ENCODE measurements at regions not wholly inside any gene's neighbourhood (a gene's known extent, or its start where the extent isn't known, plus 50 kb on each side); places are given as distances from the start of the nearest gene placed in this dataset.

DNA sequence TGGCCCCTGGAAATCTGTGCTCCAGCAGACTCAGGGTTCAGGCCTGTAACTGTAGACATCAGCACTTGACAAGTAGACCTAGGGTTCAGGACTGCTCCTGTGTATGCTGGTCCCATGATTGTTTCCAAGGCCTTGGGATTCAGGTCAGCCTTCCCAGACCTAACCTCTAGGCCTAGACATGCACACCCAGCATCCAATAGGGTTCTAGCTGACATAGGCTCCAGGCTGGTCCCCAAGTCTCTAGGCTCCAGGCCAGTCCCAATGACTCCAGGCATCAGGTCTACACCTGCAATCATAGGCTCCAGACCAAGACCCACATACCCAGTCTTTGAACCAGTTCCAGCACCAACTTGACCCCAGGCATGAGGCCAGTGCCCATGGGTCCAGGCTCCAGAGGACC is 166.2 kb upstream of the GRIA4 start:
- Histone ChIP-seq H3K9me3 (ENCODE audit: insufficient read depth, low read length, severe bottlenecking) (peaks cover 10% of the 10 kb centered on the region), H3K4me3 (ENCODE audit: low read depth in 1 of 2, low read length in 2 of 2) (no peak overlapping the region), H3K27me3 (ENCODE audit: insufficient read depth, low read length, poor library complexity) (no peaks in the 10 kb centered on the region), H3K36me3 (ENCODE audit: insufficient read depth, low read length) (no peaks in the 10 kb centered on the region), H3K27ac (ENCODE audit: low read length) (no peak overlapping the region), H2AFZ (ENCODE audit: low read depth, low read length) (no peak overlapping the region), H3K9ac (ENCODE audit: low read depth, low read length) (no peak overlapping the region), H3K4me2 (ENCODE audit: insufficient read depth, low read length) (no peak overlapping the region), H3K4me1 (ENCODE audit: insufficient read depth, low read length) (no peaks in the 10 kb centered on the region), H4K20me1 (ENCODE audit: insufficient read depth, low read length) (no peaks in the 10 kb centered on the region), H3K79me2 (ENCODE audit: insufficient read depth, low read length) (no peaks in the 10 kb centered on the region)
- no peak for ATAC-seq (ENCODE audit: insufficient read depth, low read depth)
- TF ChIP-seq EZH2 (IDR thresholded peaks at IDR 0.05; ENCODE audit: borderline replicate concordance, low read depth, low read length, severe bottlenecking) (no peak), CTCF (IDR thresholded peaks at IDR 0.05; ENCODE audit: borderline replicate concordance, extremely low read depth, low read length, poor library complexity, severe bottlenecking) (no peak)
- DNase-seq: no peak

- H3K4me3 ChIP-seq (ENCODE audit: low read depth in 1 of 2, low read length in 2 of 2): no peak overlapping the region
- DNase-seq: no peak
- no peak overlapping the region for H3K9ac ChIP-seq (ENCODE audit: low read depth, low read length)
- no peak overlapping the region for H3K4me2 ChIP-seq (ENCODE audit: insufficient read depth, low read length)
- no peaks in the 10 kb centered on the region for H3K27me3 ChIP-seq (ENCODE audit: insufficient read depth, low read length, poor library complexity)
- no peak overlapping the region for H3K27ac ChIP-seq (ENCODE audit: low read length)
- no peaks in the 10 kb centered on the region for H3K4me1 ChIP-seq (ENCODE audit: insufficient read depth, low read length)
- H3K36me3 ChIP-seq (ENCODE audit: insufficient read depth, low read length): no peaks in the 10 kb centered on the region
- H4K20me1 ChIP-seq (ENCODE audit: insufficient read depth, low read length): no peaks in the 10 kb centered on the region
- no peaks in the 10 kb centered on the region for H3K9me3 ChIP-seq (ENCODE audit: insufficient read depth, low read length, severe bottlenecking)
- TF ChIP-seq CTCF (IDR thresholded peaks at IDR 0.05; ENCODE audit: borderline replicate concordance, extremely low read depth, low read length, poor library complexity, severe bottlenecking) (no peak), EZH2 (IDR thresholded peaks at IDR 0.05; ENCODE audit: borderline replicate concordance, low read depth, low read length, severe bottlenecking) (no peak)
- ATAC-seq (ENCODE audit: insufficient read depth, low read depth): no peak
- no peak overlapping the region for H2AFZ ChIP-seq (ENCODE audit: low read depth, low read length)
- H3K79me2 ChIP-seq (ENCODE audit: insufficient read depth, low read length): no peaks in the 10 kb centered on the region
Measured at GRCh38 chr11:105432241-105432995, 177.5 kb upstream of the GRIA4 start.

GRCh38 chr11:105429096-105429910 is 180.6 kb upstream of the GRIA4 start:
- H3K79me2 ChIP-seq (ENCODE audit: insufficient read depth, low read length): no peaks in the 10 kb centered on the region
- no peaks in the 10 kb centered on the region for H3K9me3 ChIP-seq (ENCODE audit: insufficient read depth, low read length, severe bottlenecking)
- H3K4me1 ChIP-seq (ENCODE audit: insufficient read depth, low read length): no peaks in the 10 kb centered on the region
- no peak overlapping the region for H3K27ac ChIP-seq (ENCODE audit: low read length)
- H3K4me2 ChIP-seq (ENCODE audit: insufficient read depth, low read length): no peak overlapping the region
- no peak overlapping the region for H3K9ac ChIP-seq (ENCODE audit: low read depth, low read length)
- no peaks in the 10 kb centered on the region for H4K20me1 ChIP-seq (ENCODE audit: insufficient read depth, low read length)
- no peak overlapping the region for H2AFZ ChIP-seq (ENCODE audit: low read depth, low read length)
- ATAC-seq (ENCODE audit: insufficient read depth, low read depth): no peak
- no peaks in the 10 kb centered on the region for H3K27me3 ChIP-seq (ENCODE audit: insufficient read depth, low read length, poor library complexity)
- DNase-seq: no peak
- no peak overlapping the region for H3K4me3 ChIP-seq (ENCODE audit: low read depth in 1 of 2, low read length in 2 of 2)
- H3K36me3 ChIP-seq (ENCODE audit: insufficient read depth, low read length): no peaks in the 10 kb centered on the region
- no peak for TF ChIP-seq EZH2 (IDR thresholded peaks at IDR 0.05; ENCODE audit: borderline replicate concordance, low read depth, low read length, severe bottlenecking)
- no peak for TF ChIP-seq CTCF (IDR thresholded peaks at IDR 0.05; ENCODE audit: borderline replicate concordance, extremely low read depth, low read length, poor library complexity, severe bottlenecking)

Measured in DND-41 (cell line).